ENCODE measurements at regions not wholly inside any gene's neighbourhood (a gene's known extent, or its start where the extent isn't known, plus 50 kb on each side); places are given as distances from the start of the nearest gene placed in this dataset.

- TF ChIP-seq EZH2 (IDR thresholded peaks at IDR 0.05; ENCODE audit: insufficient read depth, poor library complexity, severe bottlenecking) = no peak
- no peak for TF ChIP-seq EZH2phosphoT487 (IDR thresholded peaks at IDR 0.05; ENCODE audit: insufficient read depth, low read depth)
Observed at GRCh38 chr14:26987744-26988363, 390.0 kb upstream of the NOVA1 start.
